ENCODE measurements at regions not wholly inside any gene's neighbourhood (a gene's known extent, or its start where the extent isn't known, plus 50 kb on each side); places are given as distances from the start of the nearest gene placed in this dataset.

DNA sequence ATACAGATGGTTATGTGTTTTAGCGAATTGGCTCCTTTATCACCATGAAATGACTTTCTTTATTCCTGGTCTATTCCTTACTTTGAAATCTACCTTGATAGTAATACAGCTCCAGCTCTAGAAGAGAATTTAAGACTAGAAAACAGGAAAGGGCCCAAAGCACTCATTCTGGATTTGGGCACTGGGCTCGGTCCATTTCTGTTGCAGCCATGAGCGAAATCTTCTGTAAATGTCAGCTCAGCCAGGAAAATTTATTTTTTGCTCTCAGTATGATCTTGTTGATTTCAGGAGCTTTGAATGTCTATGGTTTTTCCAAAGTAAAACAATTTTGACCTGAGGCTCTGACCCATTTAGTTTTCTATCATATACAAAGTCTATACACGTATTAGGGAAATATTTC is 104.1 kb downstream of the DIRAS2 start:
- DNase-seq (ENCODE audit: low spot score) = no peak

DNA sequence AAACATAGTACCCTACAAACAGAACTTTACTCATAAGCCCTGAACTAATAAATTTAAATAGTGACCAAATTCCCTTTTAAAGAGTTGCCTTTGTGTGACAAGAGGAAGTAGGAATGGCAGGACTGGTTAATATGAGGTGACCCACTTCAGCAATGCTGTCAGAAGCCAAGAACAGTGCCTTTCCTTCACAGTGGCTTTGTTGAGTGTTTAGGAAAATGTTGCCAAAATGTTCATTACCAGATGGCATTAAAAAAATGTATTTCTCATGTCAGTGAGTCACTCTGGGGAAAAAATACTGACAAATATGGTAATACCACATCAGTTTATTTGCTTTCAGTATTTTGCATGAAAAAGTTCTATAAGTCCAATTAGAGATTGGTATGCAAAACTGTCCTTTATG is 103.3 kb downstream of the DIRAS2 start:
- DNase-seq (ENCODE audit: low spot score) = no peak

DNA sequence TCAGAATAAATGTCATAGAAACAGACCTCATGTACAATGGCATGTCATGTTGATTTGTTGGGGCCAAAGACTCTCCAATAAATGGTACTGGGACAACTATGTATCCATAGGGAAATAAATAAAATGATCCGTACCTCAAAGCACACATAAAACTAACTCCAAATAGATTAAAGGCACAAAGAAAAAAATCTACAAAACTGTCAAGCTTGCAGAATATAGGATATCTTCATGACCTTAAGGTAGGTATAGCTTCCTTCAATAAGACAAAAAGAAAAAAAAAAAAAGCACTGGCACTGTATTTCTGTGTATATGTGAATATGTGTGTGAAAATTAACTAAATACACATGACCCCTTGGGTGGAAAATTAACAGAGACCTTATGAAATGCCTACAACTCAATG is 101.9 kb downstream of the DIRAS2 start:
- no peak for DNase-seq (ENCODE audit: low spot score)

DNA sequence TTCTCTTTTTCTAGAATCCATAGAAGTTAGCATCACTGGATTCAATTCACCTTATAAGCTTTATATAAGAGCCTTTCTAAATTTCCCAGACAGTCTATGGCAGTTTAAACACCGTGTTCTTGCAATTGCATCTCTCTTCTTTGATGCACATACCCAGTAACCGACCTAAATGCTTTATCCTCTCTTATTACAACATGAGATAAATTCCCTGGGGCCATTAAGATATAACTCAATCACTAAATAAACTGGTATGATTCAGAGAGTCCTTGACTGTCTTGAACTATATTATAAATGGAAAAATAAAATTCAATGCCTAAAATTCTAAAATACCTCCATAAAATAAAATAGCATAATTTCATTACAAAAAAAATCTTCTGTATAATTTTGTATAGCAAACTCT is 98.1 kb downstream of the DIRAS2 start:
- DNase-seq (ENCODE audit: low spot score) = no peak

DNA sequence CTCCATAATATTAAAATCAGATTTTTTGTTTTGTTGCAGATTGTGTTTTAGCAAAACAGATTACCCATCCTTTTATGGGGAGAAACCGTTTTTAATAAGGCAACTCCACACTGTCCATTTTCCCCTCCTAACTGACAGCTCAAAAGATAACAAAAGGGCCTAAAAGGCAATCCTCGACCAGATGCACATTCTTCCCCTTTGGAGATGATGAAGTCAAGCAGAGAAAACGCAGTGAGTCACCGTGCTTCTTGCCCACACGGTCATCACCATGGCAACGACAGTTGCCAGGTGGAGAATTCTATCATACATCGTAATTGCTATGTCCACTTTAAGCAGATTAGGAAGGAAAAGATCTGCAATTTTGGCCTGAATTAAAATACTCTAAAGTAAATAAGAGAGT is 96.4 kb downstream of the DIRAS2 start:
- DNase-seq (ENCODE audit: low spot score) = peak; percentile 79

DNA sequence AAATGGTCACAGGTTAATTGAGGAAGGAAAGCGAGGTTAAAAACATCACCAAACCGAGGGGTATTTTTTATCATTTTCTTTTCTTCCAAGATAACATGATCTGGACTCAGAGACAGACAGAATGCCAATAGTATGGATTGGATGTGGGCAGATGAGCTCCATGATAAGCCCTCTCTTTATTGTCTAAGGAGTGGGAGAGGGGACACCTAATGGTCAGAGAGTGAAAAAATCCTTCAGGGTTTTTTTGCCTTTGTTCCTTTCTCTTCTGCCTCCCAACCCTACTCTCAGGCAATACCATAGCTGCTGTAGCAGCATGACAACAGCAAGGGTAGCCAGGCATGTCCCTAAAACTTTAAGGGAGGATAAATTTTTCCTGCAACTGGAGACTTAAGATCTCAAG is 94.7 kb downstream of the DIRAS2 start:
- peak; percentile 9 for DNase-seq (ENCODE audit: low spot score)

DNA sequence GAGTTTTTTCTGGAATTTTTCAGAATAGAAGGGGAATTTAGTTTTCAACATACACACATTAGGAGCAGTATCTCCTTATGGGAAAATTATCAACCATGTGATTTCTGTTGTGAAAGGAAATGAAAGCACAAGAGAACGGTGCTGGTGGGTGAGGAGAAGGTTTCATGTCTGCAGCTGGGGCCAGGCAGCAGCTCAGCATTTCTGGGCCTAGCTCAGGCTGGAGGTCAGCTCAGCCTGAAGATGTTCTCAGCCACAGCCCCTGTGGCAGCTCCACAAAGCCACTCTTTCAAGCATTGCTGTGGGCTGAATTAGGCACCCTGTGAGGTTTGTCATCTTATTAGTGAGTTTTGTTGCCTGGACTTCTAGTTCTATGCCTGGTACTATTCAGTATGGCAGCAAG is 90.3 kb downstream of the DIRAS2 start:
- DNase-seq (ENCODE audit: low spot score) = no peak

DNA sequence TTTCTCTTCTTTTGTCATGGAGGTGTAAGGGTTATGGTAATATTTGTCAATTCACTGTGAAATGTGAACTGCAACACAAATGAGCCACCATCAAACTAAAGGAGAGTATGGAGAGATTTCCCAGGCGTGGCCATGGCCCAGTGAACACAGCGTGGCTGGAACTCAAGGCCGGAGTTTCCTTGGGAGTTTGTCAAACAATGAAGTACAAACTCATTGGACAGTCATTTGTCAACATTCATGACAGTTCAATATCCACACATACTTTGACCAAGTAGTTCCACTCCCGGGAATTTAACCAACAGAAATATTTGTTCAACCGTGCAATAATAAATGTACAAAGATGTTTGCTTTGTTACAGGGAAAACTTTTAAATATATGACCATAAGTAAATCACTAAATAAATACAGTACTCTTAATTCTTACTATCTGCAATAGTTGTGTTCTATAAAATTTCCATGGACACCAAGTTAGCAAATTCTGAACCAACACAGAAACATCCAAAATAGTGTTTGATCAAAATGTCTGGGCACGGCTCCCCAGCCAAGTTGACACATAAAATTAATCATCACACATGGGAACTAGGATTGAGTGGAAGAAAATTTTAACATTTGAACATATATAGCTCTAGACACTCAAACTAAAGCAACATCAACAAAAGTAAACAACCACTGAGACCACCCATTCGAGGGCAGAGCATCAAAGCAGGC is 87.1 kb downstream of the DIRAS2 start:
- no peak for DNase-seq (ENCODE audit: low spot score)

DNA sequence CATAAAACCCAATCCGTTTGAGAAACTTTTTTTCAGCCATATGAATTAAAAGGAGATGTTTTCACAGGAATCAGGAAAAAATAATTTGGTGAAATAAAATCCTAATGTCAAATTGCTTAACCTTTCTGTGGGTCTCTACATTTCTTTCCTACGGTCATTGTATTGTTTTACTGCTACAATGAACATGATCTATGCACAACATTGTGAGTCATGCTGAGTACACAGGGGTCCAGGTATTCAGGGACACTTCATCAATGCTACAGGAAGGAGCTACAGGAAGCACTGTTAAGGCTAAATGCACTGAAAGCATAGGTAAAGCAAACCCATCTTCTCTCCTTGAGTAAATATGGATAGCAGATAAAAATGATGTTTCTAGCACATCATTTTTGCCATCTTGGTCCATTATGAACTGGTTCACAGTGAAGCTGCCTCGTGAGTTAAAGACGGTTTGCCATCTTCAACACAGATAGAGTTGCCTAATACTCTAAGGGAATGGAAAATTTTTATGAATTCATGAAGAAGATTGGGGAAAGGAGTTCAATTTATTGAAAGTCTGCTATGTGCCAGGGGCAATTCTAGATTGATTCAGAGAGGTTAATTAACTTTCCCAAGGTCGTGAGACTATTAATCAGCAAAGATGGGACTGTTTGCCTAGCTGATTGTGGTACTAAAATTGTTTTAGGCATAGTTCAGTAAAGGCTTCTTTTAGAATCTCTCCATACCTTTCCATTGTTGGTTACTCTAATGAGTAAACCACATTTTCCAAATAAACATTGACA is 85.5 kb downstream of the DIRAS2 start:
- DNase-seq (ENCODE audit: low spot score) = no peak

DNA sequence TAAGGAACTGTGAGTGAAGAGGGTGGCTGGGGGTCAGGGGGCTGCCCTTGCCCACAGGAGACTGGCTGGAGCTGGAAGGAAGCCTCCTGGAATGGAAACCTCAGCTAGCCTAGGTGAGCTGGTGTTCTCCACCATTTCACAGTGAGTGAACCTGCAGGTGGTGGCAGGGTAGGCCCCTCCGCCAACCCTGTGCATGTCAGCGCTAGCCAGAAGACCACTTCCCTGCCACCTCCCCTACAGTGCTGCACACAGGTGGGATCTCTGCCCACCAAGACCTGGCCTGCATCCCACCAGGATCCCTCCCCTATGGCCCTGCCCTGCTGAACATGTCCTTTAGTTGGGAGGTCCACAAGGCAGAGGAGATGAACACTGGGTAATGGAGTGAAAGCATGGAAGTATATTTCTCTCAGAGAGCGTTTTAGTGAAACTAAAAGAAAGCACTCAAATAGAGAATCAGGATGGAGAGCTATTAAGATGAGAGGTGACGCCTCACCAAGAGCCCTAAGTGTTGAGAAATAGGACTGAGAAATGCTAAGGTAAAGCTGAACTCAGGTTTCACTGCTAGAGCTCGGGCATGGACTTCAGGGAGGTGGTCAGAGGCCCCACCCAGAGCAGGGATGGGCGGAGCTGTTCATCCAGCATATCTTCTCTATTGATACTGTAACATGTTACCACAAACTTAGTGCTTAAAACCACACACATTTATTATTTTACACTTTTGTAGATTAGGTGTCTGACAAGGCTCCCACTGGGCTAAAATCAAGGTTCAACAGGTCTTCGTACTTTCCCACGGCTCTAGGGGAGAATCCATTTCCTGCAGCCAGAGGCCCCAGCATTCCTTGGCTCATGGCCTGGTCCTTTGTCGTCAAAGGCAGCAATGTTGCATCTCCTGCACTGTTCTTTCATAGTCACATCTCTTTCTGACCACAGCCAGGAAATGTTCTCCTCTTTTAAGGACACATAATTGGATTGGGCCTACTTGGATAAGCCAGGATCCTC is 83.2 kb downstream of the DIRAS2 start:
- DNase-seq (ENCODE audit: low spot score) = no peak
